HG03060 (cell line): ENCODE measurements at regions not wholly inside any gene's neighbourhood (a gene's known extent, or its start where the extent isn't known, plus 50 kb on each side); places are given as distances from the start of the nearest gene placed in this dataset.
"Not testable (repeated sequence)": the region's sequence is repeated elsewhere in the genome, so short reads cannot be mapped to it uniquely, and the experiment has no call there.

Experiments
- ATAC-seq: cut with Tn5 transposase; IDR thresholded peaks from one replicate; pipeline ENCODE4 v1.9.1; 2021; ENCODE audit warnings: low read depth, moderate number of reproducible peaks; ENCODE audit not compliant: unreplicated experiment

GRCh38 chr4:58111818-58112217 lies 1001.6 kb upstream of the IGFBP7 start:
- no peak for ATAC-seq

GRCh38 chr4:58093352-58093751 lies 983.2 kb upstream of the IGFBP7 start:
- no peak for ATAC-seq

GRCh38 chr4:58090539-58090938 lies 980.4 kb upstream of the IGFBP7 start:
- no peak for ATAC-seq

GRCh38 chr4:58081356-58081755 lies 971.2 kb upstream of the IGFBP7 start:
- no peak for ATAC-seq

GRCh38 chr4:58075724-58076123 lies 965.5 kb upstream of the IGFBP7 start:
- no peak for ATAC-seq

- ATAC-seq = no peak
Observed at GRCh38 chr4:58074382-58074781, 964.2 kb upstream of the IGFBP7 start.

GRCh38 chr4:58070726-58071125 lies 960.5 kb upstream of the IGFBP7 start:
- ATAC-seq = no peak

- no peak for ATAC-seq
Observed at GRCh38 chr4:58064653-58065052, 954.5 kb upstream of the IGFBP7 start.

- no peak for ATAC-seq
Observed at GRCh38 chr4:58063404-58064160, 953.4 kb upstream of the IGFBP7 start.

GRCh38 chr4:58061967-58062366 lies 951.8 kb upstream of the IGFBP7 start:
- ATAC-seq = no peak

- no peak for ATAC-seq
Observed at GRCh38 chr4:58050439-58050838, 940.3 kb upstream of the IGFBP7 start.

GRCh38 chr4:58048491-58048890 lies 938.3 kb upstream of the IGFBP7 start:
- ATAC-seq = no peak

- no peak for ATAC-seq
Observed at GRCh38 chr4:58042176-58042575, 932.0 kb upstream of the IGFBP7 start.

- ATAC-seq = no peak
Observed at GRCh38 chr4:57993944-57994343, 883.8 kb upstream of the IGFBP7 start.

- ATAC-seq = no peak
Observed at GRCh38 chr4:57989430-57989829, 879.2 kb upstream of the IGFBP7 start.

GRCh38 chr4:57985161-57985560 lies 875.0 kb upstream of the IGFBP7 start:
- no peak for ATAC-seq

- no peak for ATAC-seq
Observed at GRCh38 chr4:57981123-57981522, 870.9 kb upstream of the IGFBP7 start.

- ATAC-seq = no peak
Observed at GRCh38 chr4:57974821-57975220, 864.6 kb upstream of the IGFBP7 start.

GRCh38 chr4:57973819-57974218 lies 863.6 kb upstream of the IGFBP7 start:
- ATAC-seq = no peak

- no peak for ATAC-seq
Observed at GRCh38 chr4:57971261-57971660, 861.1 kb upstream of the IGFBP7 start.

GRCh38 chr4:57966987-57967760 lies 857.0 kb upstream of the IGFBP7 start:
- ATAC-seq = no peak

- not testable (repeated sequence) for ATAC-seq
Observed at GRCh38 chr4:57965431-57965830, 855.2 kb upstream of the IGFBP7 start.
